ENCODE measurements at regions not wholly inside any gene's neighbourhood (a gene's known extent, or its start where the extent isn't known, plus 50 kb on each side); places are given as distances from the start of the nearest gene placed in this dataset.

DNA sequence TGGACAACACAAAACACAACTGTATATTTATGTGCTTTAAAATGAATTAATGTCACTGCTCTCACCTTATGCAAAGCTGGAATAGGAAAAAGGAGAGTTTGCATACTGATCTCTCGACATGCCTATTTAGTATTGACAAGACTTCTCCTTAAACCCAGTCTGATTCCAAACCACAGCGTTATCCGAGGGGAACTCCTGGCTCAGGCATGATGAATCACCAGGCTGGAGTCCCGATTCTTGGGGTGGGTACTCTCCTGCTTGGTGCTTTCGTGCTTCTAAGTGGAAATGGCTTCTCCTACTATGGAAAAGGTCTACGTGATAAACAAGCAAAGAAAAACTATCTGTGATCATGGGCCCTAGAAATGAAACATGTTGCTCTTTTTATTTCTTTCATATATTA, 88.9 kb upstream of the SLC35G4 start:
- TF ChIP-seq, protein P1, sequence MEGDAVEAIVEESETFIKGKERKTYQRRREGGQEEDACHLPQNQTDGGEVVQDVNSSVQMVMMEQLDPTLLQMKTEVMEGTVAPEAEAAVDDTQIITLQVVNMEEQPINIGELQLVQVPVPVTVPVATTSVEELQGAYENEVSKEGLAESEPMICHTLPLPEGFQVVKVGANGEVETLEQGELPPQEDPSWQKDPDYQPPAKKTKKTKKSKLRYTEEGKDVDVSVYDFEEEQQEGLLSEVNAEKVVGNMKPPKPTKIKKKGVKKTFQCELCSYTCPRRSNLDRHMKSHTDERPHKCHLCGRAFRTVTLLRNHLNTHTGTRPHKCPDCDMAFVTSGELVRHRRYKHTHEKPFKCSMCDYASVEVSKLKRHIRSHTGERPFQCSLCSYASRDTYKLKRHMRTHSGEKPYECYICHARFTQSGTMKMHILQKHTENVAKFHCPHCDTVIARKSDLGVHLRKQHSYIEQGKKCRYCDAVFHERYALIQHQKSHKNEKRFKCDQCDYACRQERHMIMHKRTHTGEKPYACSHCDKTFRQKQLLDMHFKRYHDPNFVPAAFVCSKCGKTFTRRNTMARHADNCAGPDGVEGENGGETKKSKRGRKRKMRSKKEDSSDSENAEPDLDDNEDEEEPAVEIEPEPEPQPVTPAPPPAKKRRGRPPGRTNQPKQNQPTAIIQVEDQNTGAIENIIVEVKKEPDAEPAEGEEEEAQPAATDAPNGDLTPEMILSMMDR (IDR thresholded peaks at IDR 0.05; ENCODE audit: low read depth, low read length): no peak
- no peak overlapping the region for H3K4me3 ChIP-seq (ENCODE audit: low read depth, low read length)

DNA sequence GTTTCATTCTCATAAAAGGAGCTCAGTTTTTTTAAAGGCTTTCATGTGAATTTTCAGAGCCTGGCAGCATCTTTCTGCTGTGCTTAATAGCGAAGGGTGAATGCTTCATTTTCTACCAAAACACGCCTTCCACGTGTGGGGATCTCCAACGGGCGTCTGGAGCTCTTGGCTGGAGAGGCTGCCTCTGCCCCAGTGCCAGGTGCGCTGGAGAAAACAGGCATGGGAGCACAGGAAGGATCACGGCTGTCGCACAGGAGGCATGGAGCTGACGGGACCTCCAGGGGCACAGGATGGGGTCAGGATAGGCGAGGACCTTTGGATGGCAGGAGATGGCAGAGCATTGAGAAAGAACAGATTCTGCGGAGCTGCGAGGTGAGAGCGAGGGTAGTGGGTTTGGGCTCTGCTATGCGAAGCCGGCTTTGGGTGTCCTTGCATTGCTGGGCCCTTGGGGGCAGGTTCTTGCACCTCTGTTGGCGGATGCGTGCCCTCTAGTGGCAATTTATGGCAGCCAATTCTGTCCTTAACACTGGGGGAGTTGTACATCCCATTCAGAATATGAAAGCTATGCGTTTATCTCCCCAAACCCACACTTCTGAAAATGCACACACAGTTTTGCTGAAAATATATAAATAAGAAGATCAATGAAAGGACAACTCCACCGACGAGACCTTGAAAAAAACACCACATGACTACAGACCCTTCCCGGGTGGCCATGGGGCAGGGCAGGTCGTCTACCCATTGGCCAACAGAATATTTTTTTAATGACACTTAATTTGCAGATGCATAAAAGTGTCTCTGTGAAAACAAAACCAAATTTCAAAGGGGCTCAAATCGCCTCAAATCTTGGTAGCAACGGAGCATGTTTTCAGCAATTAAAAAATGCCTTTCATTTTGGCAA, 90.4 kb upstream of the SLC35G4 start:
- TF ChIP-seq, protein P1 (IDR thresholded peaks at IDR 0.05; ENCODE audit: low read depth, low read length): peak; percentile 62

GRCh38 chr18:11517704-11518103, 91.7 kb upstream of the SLC35G4 start:
- no peak overlapping the region for H3K4me3 ChIP-seq (ENCODE audit: low read depth, low read length)
- TF ChIP-seq, protein P1 (IDR thresholded peaks at IDR 0.05; ENCODE audit: low read depth, low read length): no peak

More for the DNA sequence above, 90.4 kb upstream of the SLC35G4 start:
- H3K4me3 ChIP-seq (ENCODE audit: low read depth, low read length): no peak overlapping the region

DNA sequence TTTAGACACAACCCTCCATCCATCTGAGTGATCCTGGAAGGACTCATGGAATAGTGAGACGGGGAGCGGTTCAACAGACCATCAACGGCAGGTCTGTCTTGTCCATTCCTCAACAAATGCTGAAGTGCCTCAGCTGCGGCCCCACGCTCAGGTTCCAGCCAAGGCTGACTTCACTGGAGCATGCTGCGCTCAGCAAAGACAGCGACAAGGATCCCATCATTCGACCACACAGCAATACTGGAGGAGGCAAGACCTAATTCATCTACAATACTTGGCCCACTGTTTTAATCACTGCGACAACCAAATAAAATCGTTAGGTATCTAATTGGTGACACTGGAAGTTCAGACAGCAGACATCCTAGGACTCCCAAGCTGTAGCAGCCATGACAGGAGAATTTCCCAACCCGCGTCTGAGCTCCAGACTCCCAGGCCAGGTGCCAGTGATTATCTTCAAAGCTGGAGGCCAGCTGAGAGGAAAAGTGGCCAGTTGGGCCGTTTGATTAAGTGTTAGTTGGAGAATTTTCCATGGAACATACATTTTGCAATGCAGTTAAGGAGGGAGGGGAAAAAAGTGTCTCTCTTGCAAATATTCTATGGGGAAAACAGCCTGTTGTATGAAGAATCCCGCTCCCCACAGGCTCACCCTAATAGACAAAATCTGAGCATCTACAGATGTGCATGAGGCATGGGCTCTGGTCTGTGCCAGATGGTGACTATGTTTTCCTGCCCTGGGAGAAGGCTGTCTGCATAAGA, 92.5 kb upstream of the SLC35G4 start:
- H3K4me3 ChIP-seq (ENCODE audit: low read depth, low read length): no peak overlapping the region
- TF ChIP-seq, protein P1 (IDR thresholded peaks at IDR 0.05; ENCODE audit: low read depth, low read length): no peak

GRCh38 chr18:11514267-11514666, 95.1 kb upstream of the SLC35G4 start:
- TF ChIP-seq, protein P1 (IDR thresholded peaks at IDR 0.05; ENCODE audit: low read depth, low read length): no peak
- H3K4me3 ChIP-seq (ENCODE audit: low read depth, low read length): no peak overlapping the region

- no peak overlapping the region for H3K4me3 ChIP-seq (ENCODE audit: low read depth, low read length)
- TF ChIP-seq, protein P1 (IDR thresholded peaks at IDR 0.05; ENCODE audit: low read depth, low read length): 0 out of 2 replicates have a peak, but pooled peaks have one; percentile 4
These were observed 97.0 kb upstream of the SLC35G4 start for GRCh38 chr18:11512096-11513025.
